Neural cell (in vitro differentiated cells): ENCODE measurements at regions not wholly inside any gene's neighbourhood (a gene's known extent, or its start where the extent isn't known, plus 50 kb on each side); places are given as distances from the start of the nearest gene placed in this dataset.

Experiments used
- H2AFZ ChIP-seq: fragments of 200-600, 300-800 bp; sonication (generic), shearing (Covaris generic); 2 replicates; pipeline ENCODE4 v1.6.0; 2014; ENCODE audit warnings: low read depth, mild to moderate bottlenecking, antibody characterized with exemption, low read length, moderate library complexity
- H3F3A ChIP-seq: fragments of 200-600 bp; shearing (Covaris generic); 2 replicates; pipeline ENCODE4 v1.6.1; 2016; ENCODE audit warnings: mild to moderate bottlenecking, moderate library complexity, mixed read lengths, antibody characterized with exemption, low read length; ENCODE audit not compliant: insufficient read depth, poor library complexity, severe bottlenecking
- H3K27ac ChIP-seq: fragments of 200-600, 300-800 bp; sonication (generic), shearing (Covaris generic); 2 replicates; pipeline ENCODE4 v1.5.1; 2014; ENCODE audit warnings: mild to moderate bottlenecking, low read length, moderate library complexity
- H3K27me3 ChIP-seq: fragments of 300-800, 200-600 bp; sonication (generic), shearing (Covaris generic); 2 replicates; pipeline ENCODE4 v1.6.0; 2014; ENCODE audit warnings: mild to moderate bottlenecking, low read depth, low read length, moderate library complexity; ENCODE audit not compliant: insufficient read depth
- H3K36me3 ChIP-seq: fragments of 300-800, 200-600 bp; sonication (generic), shearing (Covaris generic); 2 replicates; pipeline ENCODE4 v1.5.1; 2014; ENCODE audit warnings: mild to moderate bottlenecking, antibody characterized with exemption, low read length, moderate library complexity; ENCODE audit not compliant: insufficient read depth
- H3K4me2 ChIP-seq: fragments of 300-800, 200-600 bp; sonication (generic), shearing (Covaris generic); 2 replicates; pipeline ENCODE4 v1.6.0; 2014; ENCODE audit warnings: mild to moderate bottlenecking, low read length
- H3K4me3 ChIP-seq: fragments of 300-800, 200-600 bp; sonication (generic), shearing (Covaris generic); 2 replicates; pipeline ENCODE4 v1.5.1; 2014; ENCODE audit warnings: mild to moderate bottlenecking, low read length, moderate library complexity
- H3K79me2 ChIP-seq: fragments of 200-600 bp; shearing (Covaris generic); replicated peaks from 2 replicates; pipeline ENCODE4 v1.6.0; 2014; ENCODE audit warnings: mild to moderate bottlenecking, low read length, moderate library complexity; ENCODE audit not compliant: insufficient read depth
- H3K9ac ChIP-seq: fragments of 300-800, 200-600 bp; sonication (generic), shearing (Covaris generic); 2 replicates; pipeline ENCODE4 v1.6.1; 2016; ENCODE audit warnings: mild to moderate bottlenecking, low read length, mixed read lengths
- H3K9me2 ChIP-seq: fragments of 200-600 bp; shearing (Covaris generic); 2 replicates; pipeline ENCODE4 v1.6.1; 2016; ENCODE audit warnings: mild to moderate bottlenecking, low read length, mixed read lengths; ENCODE audit not compliant: insufficient read depth
- H3K9me3 ChIP-seq: fragments of 200-600, 300-800 bp; sonication (generic), shearing (Covaris generic); 2 replicates; pipeline ENCODE4 v1.6.1; 2016; ENCODE audit warnings: mild to moderate bottlenecking, mixed run types, low read length, moderate library complexity, mixed read lengths
- H4K20me1 ChIP-seq: fragments of 200-600 bp; shearing (Covaris generic); 2 replicates; pipeline ENCODE4 v1.6.1; 2016; ENCODE audit warnings: mild to moderate bottlenecking, mixed run types; ENCODE audit not compliant: insufficient read depth
- CTCF ChIP-seq: fragments of 450-650 bp; IDR thresholded peaks from 2 replicates; pipeline ENCODE4 v1.5.1; 2014; ENCODE audit warnings: antibody characterized with exemption, mild to moderate bottlenecking, moderate library complexity; ENCODE audit not compliant: poor library complexity, severe bottlenecking
- EP300 ChIP-seq: fragments of 450-650 bp; conservative IDR thresholded peaks from 2 replicates; pipeline ENCODE4 v1.6.1; 2014; ENCODE audit warnings: antibody characterized with exemption, mild to moderate bottlenecking, moderate library complexity; ENCODE audit not compliant: poor library complexity, severe bottlenecking
- EZH2 ChIP-seq: fragments of 200-600, 300-800 bp; shearing (Covaris generic), sonication (generic); IDR thresholded peaks from 2 replicates; pipeline ENCODE4 v1.6.1; 2014; ENCODE audit warnings: antibody characterized with exemption, low read length, borderline replicate concordance, mild to moderate bottlenecking; ENCODE audit not compliant: insufficient read depth, poor library complexity, severe bottlenecking
- MXI1 ChIP-seq: fragments of 450-650 bp; conservative IDR thresholded peaks from 2 replicates; pipeline ENCODE4 v1.6.1; 2014; ENCODE audit warnings: antibody characterized with exemption, mild to moderate bottlenecking; ENCODE audit not compliant: poor library complexity, severe bottlenecking
- POLR2AphosphoS5 ChIP-seq: IDR thresholded peaks from 2 replicates; pipeline ENCODE4 v1.6.1; 2012
- RAD21 ChIP-seq: fragments of 450-650 bp; conservative IDR thresholded peaks from 2 replicates; pipeline ENCODE4 v1.6.1; 2014; ENCODE audit warnings: antibody characterized with exemption, mild to moderate bottlenecking, moderate library complexity
- REST ChIP-seq: IDR thresholded peaks from 2 replicates; pipeline ENCODE4 v1.6.1; 2012; ENCODE audit warnings: borderline replicate concordance
- SMC3 ChIP-seq: fragments of 450-650 bp; conservative IDR thresholded peaks from 2 replicates; pipeline ENCODE4 v1.6.1; 2014; ENCODE audit warnings: antibody characterized with exemption, mild to moderate bottlenecking, moderate library complexity; ENCODE audit not compliant: poor library complexity
- TAF1 ChIP-seq: IDR thresholded peaks from 2 replicates; pipeline ENCODE4 v1.6.1; 2012; ENCODE audit warnings: low read depth

GRCh38 chr5:23330726-23331125 is 176.7 kb upstream of the PRDM9 start:
- TF ChIP-seq MXI1 (no peak), POLR2AphosphoS5 (no peak), RAD21 (no peak), SMC3 (no peak), EZH2 (no peak), TAF1 (no peak), REST (no peak), EP300 (no peak), CTCF (no peak)
- Histone ChIP-seq H3K36me3 (no peaks in the 10 kb centered on the region), H3K27ac (no peak overlapping the region), H3K79me2 (no peaks in the 10 kb centered on the region), H3K9ac (no peak overlapping the region), H3K9me3 (no peaks in the 10 kb centered on the region), H3K4me3 (no peak overlapping the region), H4K20me1 (no peaks in the 10 kb centered on the region), H3K4me2 (no peak overlapping the region), H3K27me3 (no peaks in the 10 kb centered on the region), H3F3A (no peaks in the 10 kb centered on the region), H2AFZ (no peak overlapping the region), H3K9me2 (no peaks in the 10 kb centered on the region)

DNA sequence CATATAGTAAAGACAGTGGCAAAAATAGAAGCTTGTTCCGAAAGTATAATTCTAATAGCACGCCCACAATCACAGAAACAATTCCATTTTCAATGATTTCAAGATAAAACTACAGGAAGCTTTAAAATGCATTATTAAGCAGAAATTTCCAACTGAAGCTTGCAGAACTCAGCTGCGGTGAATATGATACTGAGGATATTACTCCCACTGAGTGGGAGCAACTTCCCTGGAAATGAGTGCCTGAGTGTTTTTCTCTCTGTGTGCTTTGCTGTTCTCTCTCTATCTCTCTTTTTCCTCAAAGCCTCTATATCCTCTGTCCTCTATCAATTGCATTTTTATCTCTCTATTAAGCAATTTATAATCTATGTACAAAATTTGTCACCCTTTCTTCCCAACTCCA is 187.5 kb upstream of the PRDM9 start:
- no peaks in the 10 kb centered on the region for H3K79me2 ChIP-seq
- no peak overlapping the region for H3K4me2 ChIP-seq

More for the DNA sequence above, 187.5 kb upstream of the PRDM9 start:
- no peaks in the 10 kb centered on the region for H3F3A ChIP-seq
- no peaks in the 10 kb centered on the region for H4K20me1 ChIP-seq
- no peaks in the 10 kb centered on the region for H3K9me2 ChIP-seq
- no peak overlapping the region for H3K4me3 ChIP-seq
- H3K27me3 ChIP-seq: no peaks in the 10 kb centered on the region
- no peak overlapping the region for H3K9ac ChIP-seq
- no peak overlapping the region for H3K27ac ChIP-seq
- TF ChIP-seq RAD21: no peak
- TF ChIP-seq CTCF: no peak
- TF ChIP-seq REST: no peak
- no peak for TF ChIP-seq TAF1
- no peak for TF ChIP-seq POLR2AphosphoS5
- no peak for TF ChIP-seq SMC3
- no peak for TF ChIP-seq EP300
- TF ChIP-seq EZH2: no peak
- no peaks in the 10 kb centered on the region for H3K9me3 ChIP-seq
- H3K36me3 ChIP-seq: no peaks in the 10 kb centered on the region
- no peak overlapping the region for H2AFZ ChIP-seq
